ENCODE measurements at regions not wholly inside any gene's neighbourhood (a gene's known extent, or its start where the extent isn't known, plus 50 kb on each side); places are given as distances from the start of the nearest gene placed in this dataset.

GRCh38 chr6:145309842-145310535, 425.3 kb downstream of the EPM2A start:
- no peak overlapping the region for H2AK5ac ChIP-seq (ENCODE audit: low read length)
- H3K56ac ChIP-seq (ENCODE audit: low read length): no peak overlapping the region
- no peak overlapping the region for H3K27ac ChIP-seq (ENCODE audit: low read depth, low read length)
- no peak overlapping the region for H2BK5ac ChIP-seq (ENCODE audit: low read length)
- H4K8ac ChIP-seq (ENCODE audit: low read depth, low read length): no peak overlapping the region
- H3K4me3 ChIP-seq (ENCODE audit: low read length): no peak overlapping the region
- no peaks in the 10 kb centered on the region for H3K36me3 ChIP-seq (ENCODE audit: control insufficient read depth, insufficient read depth, low read length)
- H3K18ac ChIP-seq (ENCODE audit: low read length): no peak overlapping the region
- H2BK15ac ChIP-seq (replicated peaks; ENCODE audit: low read depth): no peak overlapping the region
- H3K23ac ChIP-seq (ENCODE audit: low read length): no peak overlapping the region
- H4K5ac ChIP-seq (ENCODE audit: low read length): no peak overlapping the region
- no peak overlapping the region for H3K4ac ChIP-seq (ENCODE audit: low read depth, low read length)
- no peak overlapping the region for H2BK120ac ChIP-seq (ENCODE audit: low read depth, low read length)
- H3K27me3 ChIP-seq (ENCODE audit: insufficient read depth, low read length, poor library complexity): no peaks in the 10 kb centered on the region
- whole genome bisulfite sequencing (ENCODE audit: extremely low coverage, insufficient coverage, low lambda C conversion rate): no CpG with 5 or more reads among the region's 3 CpGs
- H3K9ac ChIP-seq (ENCODE audit: low read length): no peak overlapping the region
- H3K4me1 ChIP-seq (ENCODE audit: control insufficient read depth, low read depth, low read length): no peaks in the 10 kb centered on the region
- H3K4me2 ChIP-seq (ENCODE audit: low read length): no peak overlapping the region
- no peaks in the 10 kb centered on the region for H3K79me2 ChIP-seq (ENCODE audit: control insufficient read depth, insufficient read depth, low read length)
- DNase-seq: no peak
- no peaks in the 10 kb centered on the region for H3K79me1 ChIP-seq (ENCODE audit: low read length)

GRCh38 chr6:145312481-145312880, 422.8 kb downstream of the EPM2A start:
- Histone ChIP-seq H3K9ac (ENCODE audit: low read length) (no peak overlapping the region), H3K4ac (ENCODE audit: low read depth, low read length) (no peak overlapping the region), H4K5ac (ENCODE audit: low read length) (no peak overlapping the region), H3K18ac (ENCODE audit: low read length) (no peak overlapping the region), H3K4me2 (ENCODE audit: low read length) (no peak overlapping the region), H3K79me2 (ENCODE audit: control insufficient read depth, insufficient read depth, low read length) (no peaks in the 10 kb centered on the region), H4K8ac (ENCODE audit: low read depth, low read length) (no peak overlapping the region), H3K4me3 (ENCODE audit: low read length) (no peak overlapping the region), H3K23ac (ENCODE audit: low read length) (no peak overlapping the region), H3K27ac (ENCODE audit: low read depth, low read length) (no peak overlapping the region), H2BK15ac (replicated peaks; ENCODE audit: low read depth) (no peak overlapping the region), H3K56ac (ENCODE audit: low read length) (no peak overlapping the region), H2BK120ac (ENCODE audit: low read depth, low read length) (no peak overlapping the region), H3K27me3 (ENCODE audit: insufficient read depth, low read length, poor library complexity) (no peaks in the 10 kb centered on the region), H2AK5ac (ENCODE audit: low read length) (no peak overlapping the region), H3K36me3 (ENCODE audit: control insufficient read depth, insufficient read depth, low read length) (no peaks in the 10 kb centered on the region), H2BK5ac (ENCODE audit: low read length) (no peak overlapping the region), H3K79me1 (ENCODE audit: low read length) (no peaks in the 10 kb centered on the region), H3K4me1 (ENCODE audit: control insufficient read depth, low read depth, low read length) (no peaks in the 10 kb centered on the region)
- no peak for DNase-seq
- no CpG with 5 or more reads among the region's 7 CpGs for whole genome bisulfite sequencing (ENCODE audit: extremely low coverage, insufficient coverage, low lambda C conversion rate)

- no peak overlapping the region for H3K9ac ChIP-seq (ENCODE audit: low read length)
- no CpG with 5 or more reads among the region's 1 CpG for WGBS (ENCODE audit: extremely low coverage, insufficient coverage, low lambda C conversion rate)
- no peak for DNase-seq
These were observed 422.1 kb downstream of the EPM2A start for GRCh38 chr6:145313041-145313855.

DNA sequence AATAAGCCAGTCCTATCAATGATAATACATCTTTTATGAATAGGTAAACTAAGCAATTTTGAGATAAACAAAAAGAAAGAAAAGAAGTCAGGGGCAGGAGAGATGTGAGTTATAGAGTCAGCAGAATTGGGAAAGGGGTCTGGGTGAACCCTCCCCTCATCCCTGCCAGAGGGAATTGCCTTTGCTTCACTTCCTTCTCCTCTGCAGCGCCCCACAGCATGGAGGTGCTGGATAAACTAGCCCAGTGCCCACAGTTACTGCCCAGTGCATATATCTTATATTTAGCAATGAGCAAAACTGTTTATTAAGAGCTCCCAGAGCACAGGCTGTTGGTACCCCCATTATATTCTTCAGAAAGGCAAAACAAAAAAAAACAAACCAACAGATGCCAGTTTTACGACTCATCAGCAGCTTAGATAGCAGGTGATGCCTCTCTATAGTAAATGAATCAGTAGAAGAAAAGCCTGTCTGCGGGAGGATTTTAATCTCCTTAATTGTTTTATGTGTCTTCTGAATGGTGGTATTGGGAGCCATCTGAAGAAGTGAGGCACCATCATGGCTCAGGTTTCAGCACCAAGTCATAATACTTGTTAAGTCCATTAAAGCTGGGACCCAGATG, 419.2 kb downstream of the EPM2A start:
- Histone ChIP-seq H2BK120ac (ENCODE audit: low read depth, low read length) (no peak overlapping the region), H3K27me3 (ENCODE audit: insufficient read depth, low read length, poor library complexity) (no peaks in the 10 kb centered on the region), H3K79me1 (ENCODE audit: low read length) (no peaks in the 10 kb centered on the region), H3K4ac (ENCODE audit: low read depth, low read length) (no peak overlapping the region), H3K4me1 (ENCODE audit: control insufficient read depth, low read depth, low read length) (no peaks in the 10 kb centered on the region), H2BK15ac (replicated peaks; ENCODE audit: low read depth) (no peak overlapping the region), H3K27ac (ENCODE audit: low read depth, low read length) (no peak overlapping the region), H3K4me3 (ENCODE audit: low read length) (no peak overlapping the region), H3K56ac (ENCODE audit: low read length) (no peak overlapping the region), H4K5ac (ENCODE audit: low read length) (no peak overlapping the region), H4K8ac (ENCODE audit: low read depth, low read length) (no peak overlapping the region), H3K4me2 (ENCODE audit: low read length) (no peak overlapping the region), H3K79me2 (ENCODE audit: control insufficient read depth, insufficient read depth, low read length) (no peaks in the 10 kb centered on the region), H2BK5ac (ENCODE audit: low read length) (no peak overlapping the region), H3K18ac (ENCODE audit: low read length) (no peak overlapping the region), H2AK5ac (ENCODE audit: low read length) (no peak overlapping the region), H3K23ac (ENCODE audit: low read length) (no peak overlapping the region), H3K9ac (ENCODE audit: low read length) (no peak overlapping the region), H3K36me3 (ENCODE audit: control insufficient read depth, insufficient read depth, low read length) (no peaks in the 10 kb centered on the region)
- no CpG with 5 or more reads among the region's 3 CpGs for WGBS (ENCODE audit: extremely low coverage, insufficient coverage, low lambda C conversion rate)
- DNase-seq: peak; percentile 47

More at GRCh38 chr6:145313041-145313855, 422.1 kb downstream of the EPM2A start:
- no peak overlapping the region for H2BK120ac ChIP-seq (ENCODE audit: low read depth, low read length)
- H4K5ac ChIP-seq (ENCODE audit: low read length): no peak overlapping the region
- H3K36me3 ChIP-seq (ENCODE audit: control insufficient read depth, insufficient read depth, low read length): no peaks in the 10 kb centered on the region
- no peaks in the 10 kb centered on the region for H3K79me1 ChIP-seq (ENCODE audit: low read length)
- no peak overlapping the region for H2BK15ac ChIP-seq (replicated peaks; ENCODE audit: low read depth)
- no peak overlapping the region for H3K18ac ChIP-seq (ENCODE audit: low read length)
- no peaks in the 10 kb centered on the region for H3K79me2 ChIP-seq (ENCODE audit: control insufficient read depth, insufficient read depth, low read length)
- H3K27me3 ChIP-seq (ENCODE audit: insufficient read depth, low read length, poor library complexity): no peaks in the 10 kb centered on the region
- no peak overlapping the region for H2BK5ac ChIP-seq (ENCODE audit: low read length)
- H3K4ac ChIP-seq (ENCODE audit: low read depth, low read length): no peak overlapping the region
- no peak overlapping the region for H3K23ac ChIP-seq (ENCODE audit: low read length)
- H3K4me2 ChIP-seq (ENCODE audit: low read length): no peak overlapping the region
- no peak overlapping the region for H3K56ac ChIP-seq (ENCODE audit: low read length)
- H3K4me3 ChIP-seq (ENCODE audit: low read length): no peak overlapping the region
- no peak overlapping the region for H2AK5ac ChIP-seq (ENCODE audit: low read length)
- H4K8ac ChIP-seq (ENCODE audit: low read depth, low read length): no peak overlapping the region
- no peaks in the 10 kb centered on the region for H3K4me1 ChIP-seq (ENCODE audit: control insufficient read depth, low read depth, low read length)
- no peak overlapping the region for H3K27ac ChIP-seq (ENCODE audit: low read depth, low read length)

- no peak overlapping the region for H3K4me3 ChIP-seq (ENCODE audit: low read length)
- no peak for DNase-seq
- H2BK5ac ChIP-seq (ENCODE audit: low read length): no peak overlapping the region
- H4K5ac ChIP-seq (ENCODE audit: low read length): no peak overlapping the region
- H3K79me2 ChIP-seq (ENCODE audit: control insufficient read depth, insufficient read depth, low read length): no peaks in the 10 kb centered on the region
- H3K27me3 ChIP-seq (ENCODE audit: insufficient read depth, low read length, poor library complexity): no peaks in the 10 kb centered on the region
- no peak overlapping the region for H3K18ac ChIP-seq (ENCODE audit: low read length)
- H3K79me1 ChIP-seq (ENCODE audit: low read length): no peaks in the 10 kb centered on the region
- no peak overlapping the region for H2BK15ac ChIP-seq (replicated peaks; ENCODE audit: low read depth)
- no peaks in the 10 kb centered on the region for H3K4me1 ChIP-seq (ENCODE audit: control insufficient read depth, low read depth, low read length)
- H3K27ac ChIP-seq (ENCODE audit: low read depth, low read length): no peak overlapping the region
- no peak overlapping the region for H2BK120ac ChIP-seq (ENCODE audit: low read depth, low read length)
- no peak overlapping the region for H3K4me2 ChIP-seq (ENCODE audit: low read length)
- no peak overlapping the region for H3K56ac ChIP-seq (ENCODE audit: low read length)
- no peak overlapping the region for H3K23ac ChIP-seq (ENCODE audit: low read length)
- H2AK5ac ChIP-seq (ENCODE audit: low read length): no peak overlapping the region
- H3K9ac ChIP-seq (ENCODE audit: low read length): no peak overlapping the region
- no peak overlapping the region for H4K8ac ChIP-seq (ENCODE audit: low read depth, low read length)
- no peaks in the 10 kb centered on the region for H3K36me3 ChIP-seq (ENCODE audit: control insufficient read depth, insufficient read depth, low read length)
- H3K4ac ChIP-seq (ENCODE audit: low read depth, low read length): no peak overlapping the region
These were observed 416.4 kb downstream of the EPM2A start for GRCh38 chr6:145318952-145319351.
